Nephron progenitor cell (in vitro differentiated cells): ENCODE measurements at regions not wholly inside any gene's neighbourhood (a gene's known extent, or its start where the extent isn't known, plus 50 kb on each side); places are given as distances from the start of the nearest gene placed in this dataset.

Experiments
- DNase-seq: peaks from one replicate; pipeline ENCODE4 v3.0.0; 2021
- H3K27ac Mint-ChIP-seq: 2 replicates; pipeline ENCODE4 v1.8.0; 2021; ENCODE audit warnings: mild to moderate bottlenecking, moderate library complexity, mixed read lengths
- H3K27me3 Mint-ChIP-seq: 2 replicates; pipeline ENCODE4 v1.8.0; 2021; ENCODE audit warnings: mild to moderate bottlenecking, low read depth, mixed read lengths; ENCODE audit not compliant: poor library complexity
- H3K36me3 Mint-ChIP-seq: 2 replicates; pipeline ENCODE4 v1.8.0; 2021; ENCODE audit warnings: low read depth, mixed read lengths
- H3K4me1 Mint-ChIP-seq: 2 replicates; pipeline ENCODE4 v1.8.0; 2021; ENCODE audit warnings: mixed read lengths
- H3K4me3 Mint-ChIP-seq: 2 replicates; pipeline ENCODE4 v1.8.0; 2021; ENCODE audit warnings: mild to moderate bottlenecking, moderate library complexity, mixed read lengths
- H3K9me3 Mint-ChIP-seq: 2 replicates; pipeline ENCODE4 v1.8.0; 2021; ENCODE audit warnings: mild to moderate bottlenecking, moderate library complexity, mixed read lengths
- CTCF ChIP-seq: fragments of 200-600 bp; sonication (generic); IDR thresholded peaks from 2 replicates; pipeline ENCODE4 v1.5.0; 2021; ENCODE audit warnings: antibody characterized with exemption

GRCh38 chr12:31850268-31850667 is 108.9 kb upstream of the RESF1 start:
- Mint-ChIP-seq H3K4me1 (peaks cover 10% of the 10 kb centered on the region), H3K36me3 (peaks cover 34% of the 10 kb centered on the region), H3K27me3 (peaks cover 7% of the 10 kb centered on the region), H3K27ac (no peak overlapping the region), H3K4me3 (no peak overlapping the region), H3K9me3 (peaks cover 90% of the 10 kb centered on the region)
- DNase-seq = no peak
- no peak for TF ChIP-seq CTCF

DNA sequence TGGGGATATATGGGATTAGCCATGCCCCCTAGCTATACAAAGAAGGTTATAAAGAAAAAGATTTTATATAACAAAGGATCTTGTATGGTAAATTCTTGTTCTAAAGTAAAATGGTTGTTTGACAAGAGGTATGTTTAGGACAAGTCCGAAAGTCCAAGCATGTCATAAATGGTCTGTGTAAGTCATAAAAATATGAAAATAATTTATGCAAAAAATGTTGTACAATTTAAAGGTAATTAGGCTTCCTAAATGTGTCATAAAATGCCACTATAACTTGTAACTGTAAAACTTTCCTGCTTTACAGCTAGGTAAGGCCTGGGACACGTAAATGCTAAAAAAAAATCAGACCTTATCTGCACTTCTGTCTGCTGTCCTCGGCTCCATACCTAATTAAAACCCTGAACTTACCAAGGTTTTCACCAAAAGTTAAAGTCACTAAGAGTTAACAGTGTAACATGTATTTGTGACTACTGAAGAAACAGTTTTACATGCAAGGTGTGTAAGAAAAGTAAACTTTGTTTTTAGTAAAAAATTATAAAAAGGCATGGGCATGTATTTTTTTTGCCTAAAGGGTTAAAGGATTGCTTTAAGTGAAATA is 110.0 kb upstream of the RESF1 start:
- peaks cover 7% of the 10 kb centered on the region for H3K4me1 Mint-ChIP-seq
- H3K9me3 Mint-ChIP-seq = peaks cover 86% of the 10 kb centered on the region
- no peak overlapping the region for H3K4me3 Mint-ChIP-seq
- peaks cover 7% of the 10 kb centered on the region for H3K27me3 Mint-ChIP-seq
- TF ChIP-seq CTCF = no peak
- no peak overlapping the region for H3K27ac Mint-ChIP-seq
- DNase-seq = no peak
- H3K36me3 Mint-ChIP-seq = peaks cover 32% of the 10 kb centered on the region

DNA sequence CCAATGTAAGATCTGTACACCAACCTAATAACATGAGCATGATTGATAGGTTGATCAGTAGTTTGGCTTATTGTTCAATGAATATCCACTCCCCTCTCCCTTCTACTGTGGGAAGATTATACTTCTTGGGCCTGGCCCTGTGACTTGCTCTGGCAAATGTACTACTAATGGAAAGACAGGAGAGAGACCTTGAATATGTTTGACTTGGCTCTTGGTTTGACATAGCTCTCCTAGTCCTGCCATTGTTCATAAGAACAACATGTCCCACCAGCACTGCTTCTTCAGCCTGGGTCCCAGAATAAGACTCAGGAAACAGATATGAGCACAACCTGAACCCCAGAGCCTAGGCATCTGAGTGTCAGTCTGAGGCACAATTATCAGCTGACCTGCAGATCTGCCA is 112.8 kb upstream of the RESF1 start:
- Mint-ChIP-seq H3K4me1 (no peaks in the 10 kb centered on the region), H3K4me3 (no peak overlapping the region), H3K36me3 (peaks cover 25% of the 10 kb centered on the region), H3K27me3 (peaks cover 11% of the 10 kb centered on the region), H3K9me3 (peaks cover 77% of the 10 kb centered on the region), H3K27ac (no peak overlapping the region)
- no peak for DNase-seq
- no peak for TF ChIP-seq CTCF

GRCh38 chr12:31845613-31846322 is 113.4 kb upstream of the RESF1 start:
- Mint-ChIP-seq H3K27ac (no peak overlapping the region), H3K27me3 (peaks cover 11% of the 10 kb centered on the region), H3K4me1 (no peaks in the 10 kb centered on the region), H3K9me3 (peaks cover 71% of the 10 kb centered on the region), H3K36me3 (peaks cover 20% of the 10 kb centered on the region), H3K4me3 (no peak overlapping the region)
- no peak for TF ChIP-seq CTCF
- no peak for DNase-seq

DNA sequence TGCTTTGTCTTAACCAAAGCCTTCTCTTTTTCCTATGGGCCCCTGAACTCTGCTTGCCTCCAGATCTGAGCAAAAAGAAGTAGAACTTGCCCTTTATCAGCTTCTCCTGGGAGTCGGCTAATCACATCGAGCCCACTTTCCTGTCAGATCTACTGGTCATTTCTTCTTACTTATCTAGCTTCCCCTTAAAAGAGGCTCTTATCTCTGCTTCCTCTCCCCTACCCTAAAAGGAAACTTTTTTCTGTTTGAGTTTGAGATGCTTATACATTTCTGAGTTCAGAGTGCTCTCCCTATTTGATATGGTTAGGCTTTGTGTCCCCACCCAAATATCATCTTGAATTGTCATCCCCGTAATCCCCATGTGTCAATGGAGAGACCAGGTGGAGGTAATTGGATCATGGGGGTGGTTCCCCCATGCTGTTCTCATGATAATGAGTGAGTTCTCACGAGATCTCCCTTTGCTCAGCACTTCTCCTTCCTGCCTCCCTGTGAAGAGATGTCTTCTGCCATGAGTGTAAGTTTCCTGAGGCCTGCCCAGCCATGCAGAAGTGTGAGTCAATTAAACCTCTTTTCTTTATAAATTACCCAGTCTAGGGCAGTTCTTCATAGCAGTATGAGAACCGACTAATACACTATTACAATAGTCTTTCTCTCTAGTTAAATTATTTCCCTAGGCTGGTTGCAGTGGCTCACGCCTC is 114.7 kb upstream of the AMN1 start:
- Mint-ChIP-seq H3K36me3 (peaks cover 22% of the 10 kb centered on the region), H3K27me3 (peaks cover 11% of the 10 kb centered on the region), H3K4me1 (no peaks in the 10 kb centered on the region), H3K9me3 (peaks cover 59% of the 10 kb centered on the region), H3K4me3 (no peak overlapping the region), H3K27ac (no peak overlapping the region)
- no peak for TF ChIP-seq CTCF
- DNase-seq = no peak
